Body of pancreas (tissue), 4 donors: ENCODE measurements at regions not wholly inside any gene's neighbourhood (a gene's known extent, or its start where the extent isn't known, plus 50 kb on each side); places are given as distances from the start of the nearest gene placed in this dataset.

Experiments used
- POLR2A ChIP-seq, 3 donors: fragments of 450-650 bp; IDR thresholded peaks; one replicate each; pipeline ENCODE4 v1.6.1; 2016; ENCODE audit warnings: antibody characterized with exemption in 3 of 3, mild to moderate bottlenecking in 2 of 3
- TF ChIP-seq, protein P1 (sequence below), 7 experiments: fragments of 450-650 bp in 4 of 7; fragments of 200-600 bp in 3 of 7; sonication (generic) in 3 of 7; IDR thresholded peaks; one replicate each; pipeline ENCODE4 v1.5.1; 2016 to 2019; ENCODE audit warnings: antibody characterized with exemption in 7 of 7

DNA sequence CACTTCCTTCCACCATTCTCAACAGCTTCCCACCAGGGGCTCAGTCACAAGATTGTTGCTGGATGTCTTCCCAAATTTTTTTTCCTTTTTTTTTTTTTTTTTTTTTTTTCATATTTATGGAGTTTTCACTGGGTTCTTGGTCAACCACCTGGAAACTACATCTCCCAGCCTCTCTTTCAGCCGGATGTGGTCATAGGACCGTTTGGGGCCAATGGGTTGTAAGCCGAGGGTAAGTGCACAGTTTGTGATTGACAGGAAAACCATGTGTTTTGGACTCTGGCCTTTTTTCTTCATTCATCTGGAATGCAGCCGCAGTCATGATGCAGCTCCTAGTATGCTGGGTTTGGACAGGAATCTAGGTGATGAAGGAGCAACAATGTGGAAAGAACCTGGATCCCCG lies 337.1 kb upstream of the FOXK1 start:
- TF ChIP-seq, protein P1, sequence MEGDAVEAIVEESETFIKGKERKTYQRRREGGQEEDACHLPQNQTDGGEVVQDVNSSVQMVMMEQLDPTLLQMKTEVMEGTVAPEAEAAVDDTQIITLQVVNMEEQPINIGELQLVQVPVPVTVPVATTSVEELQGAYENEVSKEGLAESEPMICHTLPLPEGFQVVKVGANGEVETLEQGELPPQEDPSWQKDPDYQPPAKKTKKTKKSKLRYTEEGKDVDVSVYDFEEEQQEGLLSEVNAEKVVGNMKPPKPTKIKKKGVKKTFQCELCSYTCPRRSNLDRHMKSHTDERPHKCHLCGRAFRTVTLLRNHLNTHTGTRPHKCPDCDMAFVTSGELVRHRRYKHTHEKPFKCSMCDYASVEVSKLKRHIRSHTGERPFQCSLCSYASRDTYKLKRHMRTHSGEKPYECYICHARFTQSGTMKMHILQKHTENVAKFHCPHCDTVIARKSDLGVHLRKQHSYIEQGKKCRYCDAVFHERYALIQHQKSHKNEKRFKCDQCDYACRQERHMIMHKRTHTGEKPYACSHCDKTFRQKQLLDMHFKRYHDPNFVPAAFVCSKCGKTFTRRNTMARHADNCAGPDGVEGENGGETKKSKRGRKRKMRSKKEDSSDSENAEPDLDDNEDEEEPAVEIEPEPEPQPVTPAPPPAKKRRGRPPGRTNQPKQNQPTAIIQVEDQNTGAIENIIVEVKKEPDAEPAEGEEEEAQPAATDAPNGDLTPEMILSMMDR (IDR thresholded peaks at IDR 0.05) = no peak
- no peak for TF ChIP-seq POLR2A (IDR thresholded peaks at IDR 0.05)
